ENCODE measurements at regions not wholly inside any gene's neighbourhood (a gene's known extent, or its start where the extent isn't known, plus 50 kb on each side); places are given as distances from the start of the nearest gene placed in this dataset.
"Not testable (repeated sequence)": the region's sequence is repeated elsewhere in the genome, so short reads cannot be mapped to it uniquely, and the experiment has no call there.

DNA sequence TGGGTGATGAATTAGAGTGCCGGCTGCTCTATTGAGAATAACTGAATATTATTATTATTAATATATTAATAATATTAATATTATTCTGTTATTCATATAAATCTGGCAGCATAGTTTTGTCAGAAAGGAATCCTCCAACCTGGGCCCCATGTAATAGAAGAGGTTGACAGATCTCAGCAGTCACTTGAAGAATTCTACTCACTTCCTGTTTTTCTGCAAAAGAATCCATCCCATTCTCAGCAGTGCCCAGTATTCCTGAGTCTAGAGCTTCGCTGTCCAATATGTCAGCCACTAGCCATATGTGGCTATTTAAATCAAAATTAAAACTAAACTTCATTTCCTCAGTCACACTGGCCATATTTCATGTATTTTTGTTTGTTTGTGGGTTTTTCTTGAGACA is 72.4 kb upstream of the USPL1 start:
- ChIA-PET CTCF (no interaction called here), POLR2A (no interaction called here)
- TF ChIP-seq, protein P1, sequence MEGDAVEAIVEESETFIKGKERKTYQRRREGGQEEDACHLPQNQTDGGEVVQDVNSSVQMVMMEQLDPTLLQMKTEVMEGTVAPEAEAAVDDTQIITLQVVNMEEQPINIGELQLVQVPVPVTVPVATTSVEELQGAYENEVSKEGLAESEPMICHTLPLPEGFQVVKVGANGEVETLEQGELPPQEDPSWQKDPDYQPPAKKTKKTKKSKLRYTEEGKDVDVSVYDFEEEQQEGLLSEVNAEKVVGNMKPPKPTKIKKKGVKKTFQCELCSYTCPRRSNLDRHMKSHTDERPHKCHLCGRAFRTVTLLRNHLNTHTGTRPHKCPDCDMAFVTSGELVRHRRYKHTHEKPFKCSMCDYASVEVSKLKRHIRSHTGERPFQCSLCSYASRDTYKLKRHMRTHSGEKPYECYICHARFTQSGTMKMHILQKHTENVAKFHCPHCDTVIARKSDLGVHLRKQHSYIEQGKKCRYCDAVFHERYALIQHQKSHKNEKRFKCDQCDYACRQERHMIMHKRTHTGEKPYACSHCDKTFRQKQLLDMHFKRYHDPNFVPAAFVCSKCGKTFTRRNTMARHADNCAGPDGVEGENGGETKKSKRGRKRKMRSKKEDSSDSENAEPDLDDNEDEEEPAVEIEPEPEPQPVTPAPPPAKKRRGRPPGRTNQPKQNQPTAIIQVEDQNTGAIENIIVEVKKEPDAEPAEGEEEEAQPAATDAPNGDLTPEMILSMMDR (IDR thresholded peaks at IDR 0.05; ENCODE audit: insufficient read depth, low read length, missing control alignments) = no peak
- no peak for DNase-seq (ENCODE audit: low read depth, low spot score)
- H3K4me3 ChIP-seq (ENCODE audit: low read depth, low read length) = no peak overlapping the region

DNA sequence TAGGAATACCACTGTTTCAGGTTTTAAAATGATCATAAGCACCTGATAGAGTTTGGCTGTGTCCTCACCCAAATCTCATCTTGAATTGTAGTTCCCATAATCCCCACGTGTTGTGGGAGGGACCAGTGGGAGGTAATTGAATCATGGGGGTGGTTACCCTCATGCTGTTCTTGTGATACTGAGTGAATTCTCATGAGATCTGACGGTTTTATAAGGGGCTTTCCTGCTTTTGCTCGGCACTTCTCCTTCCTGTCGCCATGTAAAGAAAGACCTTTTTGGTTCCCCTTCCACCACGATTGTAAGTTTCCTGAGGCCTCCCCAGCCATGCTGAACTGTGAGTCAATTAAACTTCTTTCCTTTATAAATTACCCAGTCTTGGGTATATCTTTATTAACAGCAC is 69.7 kb upstream of the USPL1 start:
- DNase-seq (ENCODE audit: low read depth, low spot score); H3K4me3 ChIP-seq (ENCODE audit: low read depth, low read length); CTCF ChIA-PET; POLR2A ChIA-PET: not testable (repeated sequence)

DNA sequence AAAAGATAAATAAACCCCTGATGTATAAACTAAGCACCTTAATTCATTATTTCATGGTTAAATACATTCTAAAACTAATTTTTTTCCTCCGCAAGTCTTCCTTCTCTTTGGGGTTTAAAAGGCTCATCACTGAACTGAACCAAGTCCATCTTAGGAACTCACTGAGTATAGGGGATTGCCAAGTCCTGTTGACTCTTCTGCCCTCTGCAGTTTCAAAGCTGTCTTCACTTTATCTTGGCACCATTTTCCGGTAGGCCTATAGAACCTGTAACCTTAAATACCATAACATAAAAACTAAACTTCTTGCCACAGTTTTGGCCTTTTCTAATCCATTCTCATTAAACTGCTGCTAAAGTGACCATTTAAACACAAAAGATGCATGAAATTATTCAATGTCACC is 66.5 kb upstream of the USPL1 start:
- no peak overlapping the region for H3K4me3 ChIP-seq (ENCODE audit: low read depth, low read length)
- POLR2A ChIA-PET = interaction anchor here (0.5 kb wide), 1 partner anchor 314 kb away, joined by 4 read pairs; no protein-coding TSS in a partner anchor
- DNase-seq (ENCODE audit: low read depth, low spot score) = no peak
- TF ChIP-seq, protein P1 (IDR thresholded peaks at IDR 0.05; ENCODE audit: insufficient read depth, low read length, missing control alignments) = peak; percentile 14
- CTCF ChIA-PET = interaction anchor here (1.7 to 1.8 kb wide), 2 partner anchors 415 to 419 kb away, joined by 3 to 6 read pairs; no protein-coding TSS in a partner anchor

DNA sequence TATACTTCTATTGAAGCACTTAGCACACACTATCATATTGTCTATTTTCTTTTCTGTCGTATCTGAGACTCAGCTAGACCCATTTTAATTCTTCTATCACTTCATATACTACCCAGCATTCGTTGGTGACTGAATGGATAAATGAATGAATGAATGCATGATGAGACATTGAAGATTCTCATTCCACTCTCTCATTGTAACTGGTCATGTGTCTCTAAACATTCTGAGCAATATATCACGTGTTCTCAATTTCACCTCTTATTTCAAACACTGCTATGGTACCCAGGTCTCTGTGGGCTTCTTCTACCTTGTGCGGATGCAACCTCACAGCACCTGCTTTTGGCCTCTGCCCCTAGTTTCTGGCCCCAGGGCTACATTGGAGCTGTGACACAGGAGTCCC is 65.2 kb upstream of the USPL1 start:
- CTCF ChIA-PET = no interaction called here
- TF ChIP-seq, protein P1 (IDR thresholded peaks at IDR 0.05; ENCODE audit: insufficient read depth, low read length, missing control alignments) = no peak
- POLR2A ChIA-PET = no interaction called here
- DNase-seq (ENCODE audit: low read depth, low spot score) = no peak
- H3K4me3 ChIP-seq (ENCODE audit: low read depth, low read length) = no peak overlapping the region

DNA sequence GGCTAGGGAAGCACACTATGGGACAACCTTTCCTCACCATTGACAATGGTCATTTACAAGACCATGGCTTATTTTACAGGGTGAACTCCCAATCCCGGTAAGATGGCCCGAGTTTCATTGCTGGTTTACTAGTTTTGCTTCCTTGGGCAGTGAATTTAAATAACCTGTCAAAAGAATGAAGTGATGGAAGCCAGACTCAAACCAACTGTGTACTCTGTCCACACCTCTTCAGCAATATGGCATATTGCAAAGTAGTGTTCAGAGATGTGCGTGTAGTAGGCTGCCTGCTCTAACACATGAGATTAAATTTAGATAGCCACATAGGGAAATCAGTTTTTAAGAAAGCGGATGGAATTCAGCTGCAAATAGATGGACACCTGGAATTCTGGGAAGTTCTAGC is 58.4 kb upstream of the USPL1 start:
- POLR2A ChIA-PET = no interaction called here
- no peak for DNase-seq (ENCODE audit: low read depth, low spot score)
- CTCF ChIA-PET = no interaction called here
- no peak overlapping the region for H3K4me3 ChIP-seq (ENCODE audit: low read depth, low read length)
- TF ChIP-seq, protein P1 (IDR thresholded peaks at IDR 0.05; ENCODE audit: insufficient read depth, low read length, missing control alignments) = no peak

DNA sequence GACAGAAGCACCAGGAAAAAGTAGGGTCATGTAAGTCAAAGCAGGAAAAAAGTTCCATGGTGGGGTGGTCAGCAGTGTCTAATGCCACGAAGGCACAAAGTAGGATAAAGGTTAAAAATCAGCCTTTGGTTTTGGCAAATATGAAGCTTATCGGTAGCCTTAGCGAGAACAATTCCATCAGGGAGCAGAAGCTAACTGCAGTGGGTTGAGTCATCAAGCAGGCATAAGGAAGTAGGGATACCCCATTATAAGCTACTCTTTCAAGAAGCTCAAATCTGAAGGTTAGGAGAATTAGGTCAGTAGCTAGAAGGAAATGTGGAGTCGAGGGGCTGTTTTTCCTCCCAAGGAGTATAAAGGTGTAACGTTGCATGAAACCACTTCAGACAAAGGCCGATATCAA is 57.5 kb upstream of the USPL1 start:
- DNase-seq (ENCODE audit: low read depth, low spot score) = no peak
- CTCF ChIA-PET = no interaction called here
- TF ChIP-seq, protein P1 (IDR thresholded peaks at IDR 0.05; ENCODE audit: insufficient read depth, low read length, missing control alignments) = no peak
- POLR2A ChIA-PET = no interaction called here
- no peak overlapping the region for H3K4me3 ChIP-seq (ENCODE audit: low read depth, low read length)

DNA sequence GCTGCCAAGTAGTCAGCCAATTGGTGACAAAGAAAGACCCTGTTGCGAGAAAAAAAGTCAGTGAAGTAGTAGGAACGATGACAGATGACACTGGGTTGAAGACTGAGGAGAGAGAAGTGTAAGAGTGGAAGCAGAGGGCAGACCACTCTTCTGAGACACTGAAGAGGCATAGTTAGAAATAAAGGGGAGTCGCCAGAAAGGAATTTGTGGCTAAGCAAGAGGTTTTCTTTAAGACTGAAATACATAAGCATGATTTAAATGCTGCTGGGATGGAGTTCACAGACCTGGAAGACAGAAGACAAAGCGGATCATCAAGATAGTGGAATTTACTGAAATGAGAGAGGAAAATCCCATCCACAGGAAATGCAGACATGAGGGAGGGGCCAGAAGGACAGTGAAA is 56.2 kb upstream of the USPL1 start:
- ChIA-PET POLR2A (interaction anchor here (0.6 kb wide), 1 partner anchor 205 kb away, joined by 3 read pairs; no protein-coding TSS in a partner anchor), CTCF (no interaction called here)
- TF ChIP-seq, protein P1 (IDR thresholded peaks at IDR 0.05; ENCODE audit: insufficient read depth, low read length, missing control alignments) = no peak
- H3K4me3 ChIP-seq (ENCODE audit: low read depth, low read length) = no peak overlapping the region
- no peak for DNase-seq (ENCODE audit: low read depth, low spot score)
